Thoracic aorta (tissue), 2 donors: ENCODE measurements at regions not wholly inside any gene's neighbourhood (a gene's known extent, or its start where the extent isn't known, plus 50 kb on each side); places are given as distances from the start of the nearest gene placed in this dataset.

Experiments
- ATAC-seq: fragments of 150-250 bp; one replicate; pipeline ENCODE4 v1.8.0; 2017; ENCODE audit warnings: low read depth; ENCODE audit not compliant: insufficient number of reproducible peaks, low FRiP score
- DNase-seq: peaks from one replicate; pipeline ENCODE4 v3.0.0-alpha.2; 2020; ENCODE audit warnings: low spot score
- H3K27ac ChIP-seq, 2 donors: fragments of 200-600 bp; sonication (generic); 1 replicate in 1 of 2; 2 replicates in 1 of 2; pipeline ENCODE4 v1.5.1; 2016; ENCODE audit warnings: mild to moderate bottlenecking in 2 of 2, moderate library complexity in 2 of 2
- H3K27me3 ChIP-seq: fragments of 200-600 bp; sonication (generic); replicated peaks from 2 replicates; pipeline ENCODE4 v1.6.0; 2016; ENCODE audit warnings: mild to moderate bottlenecking; ENCODE audit not compliant: insufficient read depth
- H3K36me3 ChIP-seq: fragments of 200-600 bp; sonication (generic); one replicate; pipeline ENCODE4 v1.5.1; 2016
- H3K4me1 ChIP-seq, 2 donors: fragments of 200-600 bp; sonication (generic); 1 replicate in 1 of 2; 2 replicates in 1 of 2; pipeline versions ENCODE4 v1.5.1 to v1.6.0; 2016; ENCODE audit warnings: low read depth in 2 of 2, mild to moderate bottlenecking in 1 of 2; ENCODE audit not compliant: control insufficient read depth in 1 of 2
- H3K4me3 ChIP-seq: fragments of 200-600 bp; sonication (generic); 2 replicates; pipeline ENCODE4 v1.5.1; 2016; ENCODE audit warnings: mild to moderate bottlenecking
- H3K9me3 ChIP-seq: fragments of 200-600 bp; sonication (generic); 2 replicates; pipeline ENCODE4 v1.5.1; 2016
- CTCF ChIP-seq: fragments of 200-600 bp; sonication (generic); IDR thresholded peaks from one replicate; pipeline ENCODE4 v1.5.1; 2019; ENCODE audit warnings: antibody characterized with exemption

- H3K4me1 ChIP-seq, result peaks cover 17 to 25% of the 10 kb centered on the region in 2 donors
- no peak overlapping the region for H3K4me3 ChIP-seq
- H3K27me3 ChIP-seq, result no peaks in the 10 kb centered on the region
- DNase-seq (no peak), ATAC-seq (no peak)
- no peak for TF ChIP-seq CTCF
- H3K27ac ChIP-seq, result no peak overlapping the region
- H3K36me3 ChIP-seq, result no peaks in the 10 kb centered on the region
- H3K9me3 ChIP-seq, result no peaks in the 10 kb centered on the region
These were observed 835.6 kb upstream of the GRAMD2B start for GRCh38 chr5:125587631-125588030.

DNA sequence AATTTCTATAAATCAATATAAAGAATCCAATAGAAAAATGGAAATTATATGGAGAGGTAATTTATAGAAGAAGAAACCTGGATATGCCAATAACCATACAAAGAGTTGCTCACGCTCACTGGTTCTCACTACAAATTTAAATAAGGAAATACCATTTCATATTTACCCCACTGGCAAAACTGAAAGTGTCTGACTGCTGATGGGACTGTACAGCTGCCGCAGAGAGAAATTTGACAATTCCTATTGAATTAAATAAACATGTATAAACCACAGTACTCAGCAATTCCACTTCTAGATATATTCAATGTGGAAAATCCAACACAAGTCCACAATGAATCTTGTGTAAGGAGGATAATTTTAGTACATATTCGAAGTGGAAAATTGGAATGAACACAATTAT lies 830.4 kb upstream of the GRAMD2B start:
- no peak for TF ChIP-seq CTCF
- no peak for DNase-seq
- no peak overlapping the region for H3K27ac ChIP-seq

DNA sequence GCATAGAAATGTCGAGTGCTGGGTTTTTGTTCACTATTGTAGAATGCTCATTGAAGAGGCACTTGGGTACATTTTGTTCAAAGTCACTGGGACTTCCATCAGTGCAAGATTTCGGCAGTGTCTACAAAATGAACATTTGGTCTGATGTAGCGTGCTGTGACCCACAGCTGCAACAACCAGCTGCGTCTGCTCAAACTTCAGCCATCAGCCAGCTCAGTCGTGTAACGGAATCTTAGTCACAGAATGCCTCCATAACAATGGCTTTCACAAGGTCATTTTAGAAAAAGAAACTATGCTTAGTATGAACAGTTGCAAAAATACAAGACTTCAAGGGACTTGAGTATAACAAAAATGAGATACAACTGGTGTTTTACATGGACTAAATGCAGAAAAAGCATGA lies 828.1 kb upstream of the GRAMD2B start:
- Histone ChIP-seq H3K27me3 (no peaks in the 10 kb centered on the region), H3K4me3 (no peak overlapping the region), H3K4me1 (peaks cover 0 to 5% of the 10 kb centered on the region in 2 donors), H3K36me3 (no peaks in the 10 kb centered on the region), H3K27ac (no peak overlapping the region), H3K9me3 (no peaks in the 10 kb centered on the region)
- DNase-seq, result no peak
- no peak for ATAC-seq
- no peak for TF ChIP-seq CTCF

More for the DNA sequence above, 830.4 kb upstream of the GRAMD2B start:
- no peaks in the 10 kb centered on the region for H3K27me3 ChIP-seq
- H3K4me1 ChIP-seq, result peaks cover 0 to 5% of the 10 kb centered on the region in 2 donors
- no peaks in the 10 kb centered on the region for H3K36me3 ChIP-seq
- H3K4me3 ChIP-seq, result no peak overlapping the region
- no peaks in the 10 kb centered on the region for H3K9me3 ChIP-seq
- no peak for ATAC-seq

DNA sequence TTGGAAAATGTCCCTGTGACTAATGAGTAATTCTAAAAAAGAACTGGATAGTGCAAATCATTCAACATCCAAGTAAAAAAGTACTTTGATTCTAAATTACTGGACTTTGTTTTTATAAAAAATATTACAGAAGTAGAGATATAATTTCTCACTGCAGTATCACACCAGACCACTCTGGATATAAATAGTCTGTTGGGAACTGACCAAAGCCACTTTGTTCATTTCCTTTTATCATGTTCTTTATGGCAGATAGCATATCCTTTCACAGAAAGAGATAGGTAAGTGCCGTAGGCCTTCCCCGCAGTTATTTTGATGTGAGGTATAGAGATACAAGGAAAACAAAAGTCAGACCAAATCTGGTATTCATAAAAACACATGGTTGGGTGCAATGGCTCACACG lies 827.4 kb upstream of the GRAMD2B start:
- Histone ChIP-seq H3K27me3 (no peaks in the 10 kb centered on the region), H3K27ac (no peak overlapping the region), H3K36me3 (no peaks in the 10 kb centered on the region), H3K4me3 (no peak overlapping the region), H3K9me3 (no peaks in the 10 kb centered on the region), H3K4me1 (peaks cover 0 to 5% of the 10 kb centered on the region in 2 donors)
- no peak for TF ChIP-seq CTCF
- DNase-seq (no peak), ATAC-seq (no peak)

DNA sequence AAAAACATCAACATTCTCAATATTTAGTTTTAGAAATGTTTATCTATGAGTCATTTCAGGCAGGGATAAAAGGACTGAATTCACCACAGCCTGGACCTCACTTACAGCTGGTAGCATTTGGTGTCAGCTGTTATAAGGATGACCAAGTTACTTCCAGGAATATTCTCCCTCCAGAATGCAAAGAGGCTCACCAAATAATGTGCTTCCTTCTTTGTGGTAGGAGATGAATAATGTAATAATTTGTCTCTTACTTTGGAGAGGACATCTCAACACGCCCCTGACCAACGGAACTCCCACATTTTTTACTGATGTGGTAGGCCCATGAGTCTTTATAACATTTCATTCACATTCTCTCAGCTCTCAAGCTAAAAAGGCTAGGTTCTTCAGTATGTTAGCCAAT lies 825.9 kb upstream of the GRAMD2B start:
- Histone ChIP-seq H3K4me1 (peaks cover 0 to 5% of the 10 kb centered on the region in 2 donors), H3K4me3 (no peak overlapping the region), H3K27me3 (no peaks in the 10 kb centered on the region), H3K27ac (no peak overlapping the region), H3K36me3 (no peaks in the 10 kb centered on the region), H3K9me3 (no peaks in the 10 kb centered on the region)
- no peak for DNase-seq
- TF ChIP-seq CTCF, result no peak
- ATAC-seq, result no peak
